SK-N-MC (cell line): ENCODE measurements at regions not wholly inside any gene's neighbourhood (a gene's known extent, or its start where the extent isn't known, plus 50 kb on each side); places are given as distances from the start of the nearest gene placed in this dataset.

Experiments used
- EZH2 ChIP-seq: fragments of 200-600 bp; sonication (generic); IDR thresholded peaks from one replicate; pipeline ENCODE4 v1.6.1; 2017; ENCODE audit warnings: antibody characterized with exemption
- POLR2AphosphoS5 ChIP-seq: IDR thresholded peaks from 2 replicates; pipeline ENCODE4 v1.6.1; 2012; ENCODE audit warnings: mild to moderate bottlenecking, low read depth, low read length, borderline replicate concordance

DNA sequence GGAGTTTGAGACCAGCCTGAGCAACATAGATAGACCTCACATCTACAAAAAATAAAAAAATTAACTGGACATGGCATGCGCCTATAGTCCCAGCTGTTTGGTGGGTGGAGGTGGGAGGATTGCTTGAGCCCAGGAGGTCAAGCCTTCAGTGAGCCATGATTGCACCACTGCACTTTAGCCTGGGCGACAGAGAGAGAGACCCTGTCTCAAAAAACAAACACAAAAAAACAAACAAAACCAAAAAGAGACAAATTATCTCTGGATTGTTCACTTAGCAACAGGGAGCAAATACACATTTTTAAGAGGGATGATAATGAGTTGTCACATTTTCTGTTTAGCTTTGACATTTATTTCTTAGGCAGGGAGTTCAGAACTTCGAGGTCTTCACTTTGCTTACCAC, 155.4 kb downstream of the CEP135 start:
- TF ChIP-seq POLR2AphosphoS5 (no peak), EZH2 (no peak)
